B cell (primary cell): ENCODE measurements at regions not wholly inside any gene's neighbourhood (a gene's known extent, or its start where the extent isn't known, plus 50 kb on each side); places are given as distances from the start of the nearest gene placed in this dataset.

Experiments
- EZH2 ChIP-seq: IDR thresholded peaks from 2 replicates; pipeline ENCODE4 v1.6.1; 2012; ENCODE audit warnings: borderline replicate concordance, low read depth, mild to moderate bottlenecking, moderate library complexity, low read length; ENCODE audit not compliant: insufficient read depth, poor library complexity, severe bottlenecking
- TF ChIP-seq, protein P1 (sequence below): fragments of 200-600 bp; IDR thresholded peaks from one replicate; pipeline ENCODE4 v1.8.0; 2022; ENCODE audit warnings: antibody characterized with exemption, mild to moderate bottlenecking

DNA sequence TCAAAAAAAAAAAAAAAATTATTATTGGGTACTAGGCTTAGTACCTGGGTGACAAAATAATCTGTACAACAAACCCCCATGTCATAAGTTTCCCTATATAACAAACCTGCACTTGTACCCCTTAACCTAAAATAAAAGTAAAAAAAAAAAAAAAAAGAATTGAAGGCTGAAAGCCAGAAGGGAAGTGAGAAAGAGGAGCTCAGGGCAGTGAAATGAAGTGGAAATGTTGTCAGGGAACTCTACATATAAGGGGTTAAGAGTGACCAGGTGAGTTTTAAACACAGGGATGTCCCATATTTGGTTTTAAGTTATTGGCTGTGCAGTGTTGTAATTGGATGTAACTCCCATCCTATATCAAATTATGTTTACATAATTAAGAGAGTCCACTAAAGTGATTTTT lies 85.7 kb upstream of the ABCD3 start:
- TF ChIP-seq, protein P1, sequence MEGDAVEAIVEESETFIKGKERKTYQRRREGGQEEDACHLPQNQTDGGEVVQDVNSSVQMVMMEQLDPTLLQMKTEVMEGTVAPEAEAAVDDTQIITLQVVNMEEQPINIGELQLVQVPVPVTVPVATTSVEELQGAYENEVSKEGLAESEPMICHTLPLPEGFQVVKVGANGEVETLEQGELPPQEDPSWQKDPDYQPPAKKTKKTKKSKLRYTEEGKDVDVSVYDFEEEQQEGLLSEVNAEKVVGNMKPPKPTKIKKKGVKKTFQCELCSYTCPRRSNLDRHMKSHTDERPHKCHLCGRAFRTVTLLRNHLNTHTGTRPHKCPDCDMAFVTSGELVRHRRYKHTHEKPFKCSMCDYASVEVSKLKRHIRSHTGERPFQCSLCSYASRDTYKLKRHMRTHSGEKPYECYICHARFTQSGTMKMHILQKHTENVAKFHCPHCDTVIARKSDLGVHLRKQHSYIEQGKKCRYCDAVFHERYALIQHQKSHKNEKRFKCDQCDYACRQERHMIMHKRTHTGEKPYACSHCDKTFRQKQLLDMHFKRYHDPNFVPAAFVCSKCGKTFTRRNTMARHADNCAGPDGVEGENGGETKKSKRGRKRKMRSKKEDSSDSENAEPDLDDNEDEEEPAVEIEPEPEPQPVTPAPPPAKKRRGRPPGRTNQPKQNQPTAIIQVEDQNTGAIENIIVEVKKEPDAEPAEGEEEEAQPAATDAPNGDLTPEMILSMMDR: no peak
- TF ChIP-seq EZH2: no peak
